Astrocyte of the spinal cord (primary cell): ENCODE measurements at regions not wholly inside any gene's neighbourhood (a gene's known extent, or its start where the extent isn't known, plus 50 kb on each side); places are given as distances from the start of the nearest gene placed in this dataset.

Source experiments
- DNase-seq: peaks from one replicate; pipeline ENCODE4 v3.0.0; 2011; ENCODE audit warnings: low read depth, low spot score
- H3K4me3 ChIP-seq: 2 replicates; pipeline ENCODE4 v1.5.1; 2011; ENCODE audit warnings: low read depth, mild to moderate bottlenecking, low read length, moderate library complexity
- CTCF ChIP-seq: IDR thresholded peaks from 2 replicates; pipeline ENCODE4 v1.5.1; 2012; ENCODE audit warnings: low read depth, mild to moderate bottlenecking, low read length, inconsistent platforms
- in situ Hi-C: cut with HindIII; loops from 2 replicates; pipeline ENCODE4 v1.10.0; 2017; ENCODE audit warnings: low sequenced_read_pairs

GRCh38 chr4:56271131-56271530 lies 116.2 kb downstream of the AASDH start:
- H3K4me3 ChIP-seq, result no peak overlapping the region
- in situ Hi-C loops, result no loop called here
- DNase-seq, result no peak
- TF ChIP-seq CTCF, result no peak

GRCh38 chr4:56267558-56267957 lies 119.7 kb downstream of the AASDH start:
- in situ Hi-C loops, result no loop called here
- no peak for TF ChIP-seq CTCF
- DNase-seq, result no peak
- H3K4me3 ChIP-seq, result no peak overlapping the region

GRCh38 chr4:56264873-56265272 lies 122.4 kb downstream of the AASDH start:
- no peak for DNase-seq
- in situ Hi-C loops, result no loop called here
- no peak for TF ChIP-seq CTCF
- no peak overlapping the region for H3K4me3 ChIP-seq

GRCh38 chr4:56261027-56261426 lies 126.3 kb downstream of the AASDH start:
- no peak for DNase-seq
- in situ Hi-C loops, result no loop called here
- TF ChIP-seq CTCF, result no peak
- no peak overlapping the region for H3K4me3 ChIP-seq

GRCh38 chr4:56260320-56260719 lies 127.0 kb downstream of the AASDH start:
- DNase-seq, result no peak
- no peak for TF ChIP-seq CTCF
- in situ Hi-C loops, result no loop called here

GRCh38 chr4:56259655-56260054 lies 127.6 kb downstream of the AASDH start:
- TF ChIP-seq CTCF, result no peak
- no peak overlapping the region for H3K4me3 ChIP-seq
- in situ Hi-C loops, result no loop called here
- no peak for DNase-seq

More at GRCh38 chr4:56260320-56260719, 127.0 kb downstream of the AASDH start:
- H3K4me3 ChIP-seq, result no peak overlapping the region

- TF ChIP-seq CTCF, result peak; percentile 17
- no peak overlapping the region for H3K4me3 ChIP-seq
- DNase-seq, result no peak
- in situ Hi-C loops, result no loop called here
Observed at GRCh38 chr4:56255820-56256219, 131.5 kb downstream of the AASDH start.
